AG10803 (cell line): ENCODE measurements at regions not wholly inside any gene's neighbourhood (a gene's known extent, or its start where the extent isn't known, plus 50 kb on each side); places are given as distances from the start of the nearest gene placed in this dataset.

Experiments used
- DNase-seq: peaks from one replicate; pipeline ENCODE4 v3.0.0; 2010; ENCODE audit warnings: low read depth
- H3K4me3 ChIP-seq: 2 replicates; pipeline ENCODE4 v1.5.1; 2011; ENCODE audit warnings: mild to moderate bottlenecking, low read length, control low read depth
- TF ChIP-seq, protein P1 (sequence below): conservative IDR thresholded peaks from 2 replicates; pipeline ENCODE4 v1.5.1; 2011; ENCODE audit warnings: mild to moderate bottlenecking, low read length, control low read depth, inconsistent platforms

GRCh38 chr4:14925471-14925870 lies 76.8 kb upstream of the CPEB2 start:
- TF ChIP-seq, protein P1, sequence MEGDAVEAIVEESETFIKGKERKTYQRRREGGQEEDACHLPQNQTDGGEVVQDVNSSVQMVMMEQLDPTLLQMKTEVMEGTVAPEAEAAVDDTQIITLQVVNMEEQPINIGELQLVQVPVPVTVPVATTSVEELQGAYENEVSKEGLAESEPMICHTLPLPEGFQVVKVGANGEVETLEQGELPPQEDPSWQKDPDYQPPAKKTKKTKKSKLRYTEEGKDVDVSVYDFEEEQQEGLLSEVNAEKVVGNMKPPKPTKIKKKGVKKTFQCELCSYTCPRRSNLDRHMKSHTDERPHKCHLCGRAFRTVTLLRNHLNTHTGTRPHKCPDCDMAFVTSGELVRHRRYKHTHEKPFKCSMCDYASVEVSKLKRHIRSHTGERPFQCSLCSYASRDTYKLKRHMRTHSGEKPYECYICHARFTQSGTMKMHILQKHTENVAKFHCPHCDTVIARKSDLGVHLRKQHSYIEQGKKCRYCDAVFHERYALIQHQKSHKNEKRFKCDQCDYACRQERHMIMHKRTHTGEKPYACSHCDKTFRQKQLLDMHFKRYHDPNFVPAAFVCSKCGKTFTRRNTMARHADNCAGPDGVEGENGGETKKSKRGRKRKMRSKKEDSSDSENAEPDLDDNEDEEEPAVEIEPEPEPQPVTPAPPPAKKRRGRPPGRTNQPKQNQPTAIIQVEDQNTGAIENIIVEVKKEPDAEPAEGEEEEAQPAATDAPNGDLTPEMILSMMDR = no peak
- no peak for DNase-seq
- H3K4me3 ChIP-seq = no peak overlapping the region

DNA sequence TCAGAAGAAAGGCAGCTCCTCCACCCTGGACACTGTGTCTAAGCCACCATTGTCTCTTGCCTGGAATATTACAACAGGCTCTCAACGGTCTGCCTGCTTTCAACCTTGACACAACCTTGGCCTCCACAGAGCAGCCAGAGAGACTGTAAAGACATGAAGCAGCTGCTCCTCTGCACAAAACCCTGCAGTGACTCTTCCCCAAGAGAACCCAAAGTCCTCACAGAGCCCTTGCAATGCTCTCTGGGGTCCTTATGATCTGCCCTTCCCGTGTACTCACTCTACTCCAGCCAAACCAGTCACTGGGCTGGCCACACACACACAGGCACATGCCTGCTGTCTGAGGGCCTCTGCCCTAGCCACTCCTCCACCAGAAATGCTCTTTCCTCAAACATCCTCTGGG lies 75.9 kb upstream of the CPEB2 start:
- no peak for DNase-seq
- H3K4me3 ChIP-seq = no peak overlapping the region
- TF ChIP-seq, protein P1 = no peak

- H3K4me3 ChIP-seq = no peak overlapping the region
- no peak for DNase-seq
- TF ChIP-seq, protein P1 = no peak
Measured at GRCh38 chr4:14928035-14928434, 74.2 kb upstream of the CPEB2 start.

GRCh38 chr4:14929669-14930068 lies 72.6 kb upstream of the CPEB2 start:
- TF ChIP-seq, protein P1 = no peak
- no peak overlapping the region for H3K4me3 ChIP-seq
- no peak for DNase-seq

DNA sequence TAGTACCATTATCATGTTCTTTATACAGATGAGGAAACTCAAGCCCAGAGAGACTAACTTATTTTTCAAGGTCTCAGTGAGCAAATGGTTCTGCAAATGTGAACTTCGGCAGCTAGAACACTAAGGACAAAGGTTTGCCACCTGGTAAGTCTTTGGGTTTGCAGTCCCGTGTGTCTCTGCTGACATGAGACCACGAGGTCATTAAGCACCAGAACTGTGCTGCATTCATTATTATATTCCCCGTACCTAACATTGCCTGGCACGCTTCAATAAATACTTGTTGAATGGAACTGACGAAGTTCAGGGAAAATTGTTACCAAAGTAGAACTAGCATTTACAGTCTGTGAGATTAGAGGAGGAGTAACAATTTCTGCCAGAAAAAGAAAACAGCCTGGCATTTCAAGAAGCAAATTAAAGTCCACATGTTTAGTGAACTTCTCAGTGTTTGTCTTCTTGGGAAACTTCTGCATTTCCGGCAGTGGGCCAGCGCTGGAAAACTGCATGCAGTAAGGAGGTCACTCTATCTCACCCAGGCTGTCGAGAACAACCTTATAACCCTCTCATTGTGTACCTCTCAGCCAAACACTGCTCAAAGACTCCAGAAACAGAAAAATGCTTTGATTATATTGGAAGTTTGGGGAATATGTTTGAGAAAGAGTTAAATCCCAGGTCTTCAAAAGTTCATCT lies 67.4 kb upstream of the CPEB2 start:
- DNase-seq = no peak
- TF ChIP-seq, protein P1 = no peak
- H3K4me3 ChIP-seq = no peak overlapping the region

DNA sequence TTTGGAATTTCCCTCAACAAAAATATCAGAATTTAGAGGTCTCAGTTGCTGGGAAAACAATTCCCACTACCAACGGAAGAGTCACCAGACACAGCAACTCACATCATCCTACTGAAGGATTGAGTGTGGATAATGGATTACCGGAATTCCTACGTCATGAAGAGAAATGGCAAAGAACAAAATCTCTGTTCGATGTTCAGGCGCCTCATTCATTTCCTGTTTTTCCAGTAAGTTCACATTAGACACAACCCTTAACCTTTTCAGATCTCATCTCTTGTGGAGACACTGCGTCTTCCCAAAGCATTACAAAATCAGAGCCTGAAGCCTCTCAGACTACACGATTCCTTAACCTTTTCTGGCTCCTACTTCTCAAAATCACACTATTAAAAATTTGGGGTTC lies 58.5 kb upstream of the CPEB2 start:
- TF ChIP-seq, protein P1 = no peak
- no peak for DNase-seq
- H3K4me3 ChIP-seq = no peak overlapping the region

DNA sequence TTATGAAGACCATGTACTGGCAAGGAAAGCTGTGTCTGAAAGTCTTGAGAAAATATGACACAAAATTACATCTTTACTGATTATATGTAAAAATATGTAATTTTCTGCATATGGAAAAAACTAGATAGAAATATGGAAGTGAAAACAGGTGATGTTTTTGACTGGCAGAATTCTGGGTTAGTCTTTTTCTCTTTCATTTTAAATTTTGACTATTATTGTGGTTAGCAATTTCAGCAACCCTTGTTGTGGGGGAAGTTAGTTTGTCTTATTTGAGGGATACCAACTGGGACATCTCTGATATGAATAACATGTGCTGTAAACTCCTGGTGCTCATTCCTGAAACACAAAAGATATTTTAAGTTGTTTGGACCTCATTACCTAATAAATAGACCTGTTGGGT lies 49.9 kb upstream of the CPEB2 start:
- no peak overlapping the region for H3K4me3 ChIP-seq
- TF ChIP-seq, protein P1 = no peak
- DNase-seq = no peak
